Left lung (tissue), 4 donors: ENCODE measurements at regions not wholly inside any gene's neighbourhood (a gene's known extent, or its start where the extent isn't known, plus 50 kb on each side); places are given as distances from the start of the nearest gene placed in this dataset.

Experiments used
- ATAC-seq: fragments of 200-7000 bp; cut with Tn5 transposase; one replicate; pipeline ENCODE4 v1.9.1; 2020; ENCODE audit warnings: moderate library complexity
- DNase-seq, 4 donors: peaks; one replicate each; pipeline ENCODE4 v3.0.0-alpha.2; 2013 to 2020
- H3K27ac ChIP-seq, 2 donors: fragments of 200-600 bp; sonication (generic) in 1 of 2; one replicate each; pipeline versions ENCODE4 v1.5.0 to v1.8.0; 2020 to 2021
- H3K27me3 ChIP-seq, 2 donors: fragments of 200-600 bp; sonication (generic) in 1 of 2; one replicate each; pipeline versions ENCODE4 v1.5.0 to v1.8.0; 2020 to 2021
- H3K36me3 ChIP-seq, 2 donors: fragments of 200-600 bp; sonication (generic) in 1 of 2; one replicate each; pipeline versions ENCODE4 v1.5.0 to v1.8.0; 2020 to 2021
- H3K4me1 ChIP-seq, 2 donors: fragments of 200-600 bp; one replicate each; pipeline ENCODE4 v1.8.0; 2021
- H3K4me3 ChIP-seq, 2 donors: fragments of 200-600 bp; sonication (generic) in 1 of 2; one replicate each; pipeline versions ENCODE4 v1.5.0 to v1.8.0; 2020 to 2021; ENCODE audit warnings: mild to moderate bottlenecking in 1 of 2
- H3K9me3 ChIP-seq, 2 donors: fragments of 200-600 bp; sonication (generic) in 1 of 2; one replicate each; pipeline versions ENCODE4 v1.5.0 to v1.8.0; 2020 to 2021
- intact Hi-C, 2 donors: fragments of 100-400 bp; cut with DNase I; formaldehyde crosslinking; loops; one replicate each; pipeline versions ENCODE4 v1.11.2 to v1.14.2; 2022
- TF ChIP-seq, protein P1 (sequence below), 2 donors: fragments of 200-600 bp; sonication (generic) in 1 of 2; IDR thresholded peaks; one replicate each; pipeline versions ENCODE4 v1.5.0 to v1.8.0; 2021; ENCODE audit warnings: antibody characterized with exemption in 2 of 2
- donor health status: DM: no; HTN: yes; CAD: no.
- donor health status: DM: no; HTN: no; CAD: no.

DNA sequence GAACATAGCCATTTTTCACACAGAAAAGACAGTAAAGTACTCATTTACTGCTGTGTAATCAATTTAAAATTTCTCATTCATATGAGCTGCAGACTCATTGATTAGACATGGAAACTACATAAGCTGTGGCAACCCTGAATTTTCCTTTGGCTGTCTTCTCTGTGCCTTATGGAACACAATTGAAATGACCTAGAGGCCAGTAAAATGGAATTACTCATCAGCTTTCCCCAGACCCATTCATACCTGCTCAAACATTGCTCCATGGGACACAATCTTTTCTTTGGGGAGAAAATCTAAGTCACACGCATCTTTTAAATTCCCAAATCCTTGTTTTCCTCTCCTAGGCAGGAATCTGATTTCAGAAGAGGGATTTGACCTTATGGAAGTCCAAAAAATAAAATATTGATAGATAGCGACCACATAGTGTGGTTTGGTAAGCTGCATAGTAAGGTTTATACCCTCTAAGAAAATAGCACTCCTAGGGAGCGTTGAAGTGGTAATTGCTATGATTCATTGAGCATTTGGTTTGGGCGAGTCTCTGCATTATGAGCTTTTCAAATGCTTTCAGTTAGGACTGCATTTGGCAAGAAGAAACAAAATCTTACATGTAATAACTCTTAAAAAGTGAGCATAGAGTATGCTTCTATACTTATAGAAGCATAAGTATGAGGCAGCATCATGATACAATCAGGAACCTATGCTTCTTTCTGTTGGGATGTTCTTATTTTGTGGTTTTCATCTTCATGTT is 243.4 kb upstream of the GADL1 start:
- Histone ChIP-seq H3K27ac (no peak overlapping the region), H3K4me3 (no peak overlapping the region), H3K27me3 (no peaks in the 10 kb centered on the region), H3K36me3 (no peaks in the 10 kb centered on the region), H3K9me3 (no peaks in the 10 kb centered on the region), H3K4me1 (no peaks in the 10 kb centered on the region)
- ATAC-seq = peak; percentile 31
- no peak for DNase-seq
- TF ChIP-seq, protein P1, sequence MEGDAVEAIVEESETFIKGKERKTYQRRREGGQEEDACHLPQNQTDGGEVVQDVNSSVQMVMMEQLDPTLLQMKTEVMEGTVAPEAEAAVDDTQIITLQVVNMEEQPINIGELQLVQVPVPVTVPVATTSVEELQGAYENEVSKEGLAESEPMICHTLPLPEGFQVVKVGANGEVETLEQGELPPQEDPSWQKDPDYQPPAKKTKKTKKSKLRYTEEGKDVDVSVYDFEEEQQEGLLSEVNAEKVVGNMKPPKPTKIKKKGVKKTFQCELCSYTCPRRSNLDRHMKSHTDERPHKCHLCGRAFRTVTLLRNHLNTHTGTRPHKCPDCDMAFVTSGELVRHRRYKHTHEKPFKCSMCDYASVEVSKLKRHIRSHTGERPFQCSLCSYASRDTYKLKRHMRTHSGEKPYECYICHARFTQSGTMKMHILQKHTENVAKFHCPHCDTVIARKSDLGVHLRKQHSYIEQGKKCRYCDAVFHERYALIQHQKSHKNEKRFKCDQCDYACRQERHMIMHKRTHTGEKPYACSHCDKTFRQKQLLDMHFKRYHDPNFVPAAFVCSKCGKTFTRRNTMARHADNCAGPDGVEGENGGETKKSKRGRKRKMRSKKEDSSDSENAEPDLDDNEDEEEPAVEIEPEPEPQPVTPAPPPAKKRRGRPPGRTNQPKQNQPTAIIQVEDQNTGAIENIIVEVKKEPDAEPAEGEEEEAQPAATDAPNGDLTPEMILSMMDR (IDR thresholded peaks at IDR 0.05) = no peak
- intact Hi-C loops = loop anchor here in 1 of 2 donors (10.0 kb wide), 1 partner anchor 363 kb away; no protein-coding TSS in a partner anchor

GRCh38 chr3:31140470-31140869 is 246.0 kb upstream of the GADL1 start:
- Histone ChIP-seq H3K27me3 (no peaks in the 10 kb centered on the region), H3K36me3 (no peaks in the 10 kb centered on the region), H3K27ac (no peak overlapping the region), H3K4me3 (no peak overlapping the region), H3K9me3 (no peaks in the 10 kb centered on the region), H3K4me1 (no peaks in the 10 kb centered on the region)
- no peak for ATAC-seq
- no peak for DNase-seq
- TF ChIP-seq, protein P1 (IDR thresholded peaks at IDR 0.05) = no peak
- intact Hi-C loops = no loop called here

DNA sequence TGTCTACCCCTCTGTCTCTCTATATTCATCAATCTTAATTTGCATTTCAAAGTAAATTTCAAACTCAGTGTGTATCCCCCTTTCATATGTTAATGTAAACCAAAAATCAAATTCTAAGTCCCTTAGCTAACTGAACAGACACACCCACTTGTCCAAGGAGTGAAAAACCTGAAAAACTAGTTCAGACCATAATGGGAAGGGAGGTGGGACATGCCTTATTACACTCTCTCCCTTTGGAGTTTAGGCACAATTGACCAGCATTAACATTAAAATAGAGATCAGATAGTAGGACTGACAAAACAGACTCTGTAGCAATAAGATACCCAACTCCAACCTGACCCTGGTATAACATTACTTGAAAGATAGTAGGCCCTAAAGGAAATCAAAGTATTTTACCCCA is 247.7 kb upstream of the GADL1 start:
- Histone ChIP-seq H3K27me3 (no peaks in the 10 kb centered on the region), H3K36me3 (no peaks in the 10 kb centered on the region), H3K9me3 (peaks cover 0 to 2% of the 10 kb centered on the region in 2 donors), H3K27ac (no peak overlapping the region), H3K4me1 (no peaks in the 10 kb centered on the region), H3K4me3 (no peak overlapping the region)
- intact Hi-C loops = no loop called here
- ATAC-seq (peak; percentile 71), DNase-seq (peak in 1 of 4 donors; percentile 32)
- TF ChIP-seq, protein P1 (IDR thresholded peaks at IDR 0.05) = no peak

- H3K27ac ChIP-seq = no peak overlapping the region
- TF ChIP-seq, protein P1 (IDR thresholded peaks at IDR 0.05) = no peak
- no peaks in the 10 kb centered on the region for H3K36me3 ChIP-seq
- H3K4me3 ChIP-seq = no peak overlapping the region
- DNase-seq (no peak), ATAC-seq (no peak)
- peaks cover 0 to 5% of the 10 kb centered on the region in 2 donors for H3K9me3 ChIP-seq
- no peaks in the 10 kb centered on the region for H3K4me1 ChIP-seq
- intact Hi-C loops = no loop called here
- H3K27me3 ChIP-seq = no peaks in the 10 kb centered on the region
Measured at GRCh38 chr3:31142543-31142942, 248.1 kb upstream of the GADL1 start.

DNA sequence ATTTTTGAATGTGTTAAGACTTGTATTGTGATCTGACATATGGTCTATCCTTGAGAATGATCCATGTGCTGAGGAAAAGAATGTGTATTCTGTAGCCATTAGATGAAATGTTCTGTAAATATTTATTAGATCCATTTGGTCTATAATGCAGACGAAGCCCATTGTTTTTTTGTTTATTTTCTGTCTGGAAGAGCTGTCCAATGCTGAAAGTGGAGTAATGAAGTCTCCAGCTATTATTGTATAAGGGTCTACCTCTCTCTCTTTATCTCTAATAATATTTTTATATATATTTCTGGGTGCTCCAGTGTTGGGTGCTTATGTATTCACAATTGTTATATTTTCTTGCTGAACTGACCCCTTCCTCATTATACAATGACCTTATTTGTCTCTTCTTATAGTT is 250.6 kb upstream of the GADL1 start:
- ATAC-seq = no peak
- no peaks in the 10 kb centered on the region for H3K27me3 ChIP-seq
- TF ChIP-seq, protein P1 (IDR thresholded peaks at IDR 0.05) = no peak
- H3K4me3 ChIP-seq = no peak overlapping the region
- no peaks in the 10 kb centered on the region for H3K4me1 ChIP-seq
- no peaks in the 10 kb centered on the region for H3K36me3 ChIP-seq
- peaks cover 0 to 15% of the 10 kb centered on the region in 2 donors for H3K9me3 ChIP-seq
- intact Hi-C loops = no loop called here
- no peak for DNase-seq
- H3K27ac ChIP-seq = no peak overlapping the region
